ENCODE measurements at regions not wholly inside any gene's neighbourhood (a gene's known extent, or its start where the extent isn't known, plus 50 kb on each side); places are given as distances from the start of the nearest gene placed in this dataset.

DNA sequence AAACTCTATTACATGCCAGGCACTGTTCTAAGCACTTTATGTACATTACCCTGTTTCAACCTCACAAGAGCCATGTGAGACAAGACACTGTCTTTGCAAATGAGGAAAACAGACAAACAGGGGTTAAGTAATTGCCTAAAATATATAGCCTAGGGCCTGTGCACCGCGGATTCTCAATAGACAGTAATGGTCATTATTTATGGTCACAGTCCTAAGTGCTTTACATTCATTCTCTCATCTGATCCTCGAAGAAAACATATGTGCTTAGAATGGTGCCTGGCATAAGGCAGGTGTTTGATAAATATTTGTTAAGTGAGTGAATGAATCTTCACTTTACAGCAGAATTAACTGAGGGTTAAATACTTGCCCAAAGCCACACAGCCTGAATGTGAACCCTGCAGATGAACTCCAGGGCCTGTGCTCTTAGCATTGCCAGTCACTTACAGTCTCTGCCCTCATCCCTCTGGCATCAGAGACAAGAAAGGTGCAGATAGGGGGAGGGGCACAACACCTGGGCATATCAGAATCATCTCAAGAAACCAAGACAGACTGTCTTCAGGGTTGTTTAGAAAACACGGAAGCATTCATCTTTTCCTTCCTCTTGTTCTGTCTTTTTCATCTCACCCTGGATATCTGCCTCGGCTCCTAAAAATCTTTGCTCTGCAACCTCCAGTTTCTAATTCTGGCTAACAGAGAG lies 92.8 kb upstream of the SASH1 start:
- CTCF ChIA-PET = interaction anchor here (2.4 kb wide), 1 partner anchor 70 kb away, joined by 12 read pairs; no protein-coding TSS in a partner anchor
- Histone ChIP-seq H3K4me3 (replicated peaks in 1 of 2; ENCODE audit: low read depth in 1 of 2, low read length in 2 of 2) (no peak overlapping the region), H3K27me3 (ENCODE audit: insufficient read depth, low read length) (no peaks in the 10 kb centered on the region), H2AFZ (ENCODE audit: low read depth, low read length, poor library complexity, severe bottlenecking) (no peak overlapping the region), H4K20me1 (ENCODE audit: insufficient read depth) (no peaks in the 10 kb centered on the region), H3K79me2 (ENCODE audit: insufficient read depth, low read length) (no peaks in the 10 kb centered on the region), H3K4me1 (ENCODE audit: control insufficient read depth in 1 of 2, insufficient read depth in 2 of 2, low read length in 2 of 2) (no peaks in the 10 kb centered on the region), H3K36me3 (ENCODE audit: control insufficient read depth in 1 of 2, insufficient read depth in 2 of 2, low read length in 2 of 2) (no peaks in the 10 kb centered on the region), H3K9me3 (ENCODE audit: control insufficient read depth in 1 of 2, insufficient read depth in 1 of 2, low read depth in 1 of 2, low read length in 2 of 2) (no peaks in the 10 kb centered on the region), H3K4me2 (ENCODE audit: low read length) (no peak overlapping the region), H3K27ac (ENCODE audit: low read depth, low read length) (no peak overlapping the region), H3K9ac (ENCODE audit: low read length) (no peak overlapping the region), H3K9me2 (ENCODE audit: insufficient read depth) (no peaks in the 10 kb centered on the region)
- no TSS peak for BruUV-seq (replicated peaks)
- RAD21 ChIA-PET (ENCODE audit: low non-redundant PET in 1 of 2, low total read pairs in 2 of 2, uncharacterized antibody in 2 of 2, unreplicated experiment in 2 of 2) = no interaction called here
- POLR2A ChIA-PET = no interaction called here
- no peak for ATAC-seq
- intact Hi-C loops (cut with micrococcal nuclease) = no loop called here
- TF ChIP-seq, protein P1, sequence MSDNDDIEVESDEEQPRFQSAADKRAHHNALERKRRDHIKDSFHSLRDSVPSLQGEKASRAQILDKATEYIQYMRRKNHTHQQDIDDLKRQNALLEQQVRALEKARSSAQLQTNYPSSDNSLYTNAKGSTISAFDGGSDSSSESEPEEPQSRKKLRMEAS (IDR thresholded peaks at IDR 0.05) = no peak
- TF ChIP-seq SP1 (IDR thresholded peaks at IDR 0.05; ENCODE audit: low read depth) (no peak), ELF1 (IDR thresholded peaks at IDR 0.05; ENCODE audit: borderline replicate concordance, low read depth) (no peak), CEBPB (IDR thresholded peaks at IDR 0.05; ENCODE audit: low read depth) (no peak), TCF7L2 (IDR thresholded peaks at IDR 0.05; ENCODE audit: borderline replicate concordance, extremely low read depth, insufficient read depth, insufficient read length) (no peak), YY1 (IDR thresholded peaks at IDR 0.05; ENCODE audit: extremely low read depth, insufficient replicate concordance, low read depth, low read length) (no peak), SRF (IDR thresholded peaks at IDR 0.05; ENCODE audit: low read depth) (no peak), CBX3 (IDR thresholded peaks at IDR 0.05; ENCODE audit: low read depth) (no peak), POLR2A (IDR thresholded peaks at IDR 0.05; ENCODE audit: borderline replicate concordance, extremely low read depth, insufficient read depth, insufficient read length) (no peak), POLR2AphosphoS5 (IDR thresholded peaks at IDR 0.05; ENCODE audit: low read depth, low read length) (no peak), SIN3A (IDR thresholded peaks at IDR 0.05; ENCODE audit: low read depth) (no peak), ZFX (IDR thresholded peaks at IDR 0.05) (no peak), EZH2phosphoT487 (IDR thresholded peaks at IDR 0.05; ENCODE audit: borderline replicate concordance) (no peak), EGR1 (IDR thresholded peaks at IDR 0.05; ENCODE audit: low read depth) (no peak), FOSL1 (IDR thresholded peaks at IDR 0.05; ENCODE audit: low read depth) (no peak)
- TF ChIP-seq, protein P2, sequence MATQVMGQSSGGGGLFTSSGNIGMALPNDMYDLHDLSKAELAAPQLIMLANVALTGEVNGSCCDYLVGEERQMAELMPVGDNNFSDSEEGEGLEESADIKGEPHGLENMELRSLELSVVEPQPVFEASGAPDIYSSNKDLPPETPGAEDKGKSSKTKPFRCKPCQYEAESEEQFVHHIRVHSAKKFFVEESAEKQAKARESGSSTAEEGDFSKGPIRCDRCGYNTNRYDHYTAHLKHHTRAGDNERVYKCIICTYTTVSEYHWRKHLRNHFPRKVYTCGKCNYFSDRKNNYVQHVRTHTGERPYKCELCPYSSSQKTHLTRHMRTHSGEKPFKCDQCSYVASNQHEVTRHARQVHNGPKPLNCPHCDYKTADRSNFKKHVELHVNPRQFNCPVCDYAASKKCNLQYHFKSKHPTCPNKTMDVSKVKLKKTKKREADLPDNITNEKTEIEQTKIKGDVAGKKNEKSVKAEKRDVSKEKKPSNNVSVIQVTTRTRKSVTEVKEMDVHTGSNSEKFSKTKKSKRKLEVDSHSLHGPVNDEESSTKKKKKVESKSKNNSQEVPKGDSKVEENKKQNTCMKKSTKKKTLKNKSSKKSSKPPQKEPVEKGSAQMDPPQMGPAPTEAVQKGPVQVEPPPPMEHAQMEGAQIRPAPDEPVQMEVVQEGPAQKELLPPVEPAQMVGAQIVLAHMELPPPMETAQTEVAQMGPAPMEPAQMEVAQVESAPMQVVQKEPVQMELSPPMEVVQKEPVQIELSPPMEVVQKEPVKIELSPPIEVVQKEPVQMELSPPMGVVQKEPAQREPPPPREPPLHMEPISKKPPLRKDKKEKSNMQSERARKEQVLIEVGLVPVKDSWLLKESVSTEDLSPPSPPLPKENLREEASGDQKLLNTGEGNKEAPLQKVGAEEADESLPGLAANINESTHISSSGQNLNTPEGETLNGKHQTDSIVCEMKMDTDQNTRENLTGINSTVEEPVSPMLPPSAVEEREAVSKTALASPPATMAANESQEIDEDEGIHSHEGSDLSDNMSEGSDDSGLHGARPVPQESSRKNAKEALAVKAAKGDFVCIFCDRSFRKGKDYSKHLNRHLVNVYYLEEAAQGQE (IDR thresholded peaks at IDR 0.05; ENCODE audit: low read depth) = no peak
- TF ChIP-seq, protein P3, sequence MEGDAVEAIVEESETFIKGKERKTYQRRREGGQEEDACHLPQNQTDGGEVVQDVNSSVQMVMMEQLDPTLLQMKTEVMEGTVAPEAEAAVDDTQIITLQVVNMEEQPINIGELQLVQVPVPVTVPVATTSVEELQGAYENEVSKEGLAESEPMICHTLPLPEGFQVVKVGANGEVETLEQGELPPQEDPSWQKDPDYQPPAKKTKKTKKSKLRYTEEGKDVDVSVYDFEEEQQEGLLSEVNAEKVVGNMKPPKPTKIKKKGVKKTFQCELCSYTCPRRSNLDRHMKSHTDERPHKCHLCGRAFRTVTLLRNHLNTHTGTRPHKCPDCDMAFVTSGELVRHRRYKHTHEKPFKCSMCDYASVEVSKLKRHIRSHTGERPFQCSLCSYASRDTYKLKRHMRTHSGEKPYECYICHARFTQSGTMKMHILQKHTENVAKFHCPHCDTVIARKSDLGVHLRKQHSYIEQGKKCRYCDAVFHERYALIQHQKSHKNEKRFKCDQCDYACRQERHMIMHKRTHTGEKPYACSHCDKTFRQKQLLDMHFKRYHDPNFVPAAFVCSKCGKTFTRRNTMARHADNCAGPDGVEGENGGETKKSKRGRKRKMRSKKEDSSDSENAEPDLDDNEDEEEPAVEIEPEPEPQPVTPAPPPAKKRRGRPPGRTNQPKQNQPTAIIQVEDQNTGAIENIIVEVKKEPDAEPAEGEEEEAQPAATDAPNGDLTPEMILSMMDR (IDR thresholded peaks at IDR 0.05 in 2 of 3, conservative IDR thresholded peaks at IDR 0.05 in 1 of 3; ENCODE audit: borderline replicate concordance in 1 of 3, insufficient read depth in 1 of 3, low read depth in 2 of 3, low read length in 2 of 3) = no peak
- DNase-seq (ENCODE audit: low read depth, low spot score) = no peak
